HL-60 (cell line): ENCODE measurements at regions not wholly inside any gene's neighbourhood (a gene's known extent, or its start where the extent isn't known, plus 50 kb on each side); places are given as distances from the start of the nearest gene placed in this dataset.

Source experiments
- GABPA ChIP-seq: IDR thresholded peaks from 2 replicates; pipeline ENCODE4 v1.6.1; 2012; ENCODE audit warnings: low read depth
- POLR2AphosphoS5 ChIP-seq: IDR thresholded peaks from 2 replicates; pipeline ENCODE4 v1.6.1; 2012; ENCODE audit warnings: low read depth
- SPI1 ChIP-seq: IDR thresholded peaks from 2 replicates; pipeline ENCODE4 v1.6.1; 2012; ENCODE audit warnings: low read depth, mild to moderate bottlenecking, borderline replicate concordance
- TF ChIP-seq, protein P1 (sequence below): IDR thresholded peaks from one replicate; pipeline ENCODE4 v1.5.1; 2011; ENCODE audit warnings: low read length, control low read depth, inconsistent platforms; ENCODE audit not compliant: insufficient read depth
- TF ChIP-seq, protein P2 (sequence below): IDR thresholded peaks from 2 replicates; pipeline ENCODE4 v1.6.1; 2012; ENCODE audit warnings: low read depth; ENCODE audit not compliant: insufficient replicate concordance

DNA sequence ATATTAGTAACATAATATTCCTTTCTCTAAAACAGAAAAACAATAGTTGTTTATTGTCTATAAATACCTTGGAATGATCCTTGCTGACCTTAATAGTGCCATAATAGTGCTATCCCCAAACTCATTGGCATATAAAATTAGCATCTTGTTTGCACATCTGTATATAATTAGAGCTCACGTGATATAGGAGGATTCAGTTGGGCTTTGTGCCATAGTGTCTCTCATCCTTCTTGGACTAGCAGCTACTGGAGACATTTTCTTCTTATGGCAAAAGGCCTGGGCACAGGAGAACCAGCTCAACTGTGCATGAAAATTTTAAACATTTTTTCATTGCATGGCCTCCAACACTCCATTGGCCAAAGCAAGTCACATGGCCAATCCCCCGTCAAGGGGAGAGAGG, 342.5 kb downstream of the SPATA31D1 start:
- TF ChIP-seq GABPA: no peak
- TF ChIP-seq POLR2AphosphoS5: no peak
- TF ChIP-seq, protein P1, sequence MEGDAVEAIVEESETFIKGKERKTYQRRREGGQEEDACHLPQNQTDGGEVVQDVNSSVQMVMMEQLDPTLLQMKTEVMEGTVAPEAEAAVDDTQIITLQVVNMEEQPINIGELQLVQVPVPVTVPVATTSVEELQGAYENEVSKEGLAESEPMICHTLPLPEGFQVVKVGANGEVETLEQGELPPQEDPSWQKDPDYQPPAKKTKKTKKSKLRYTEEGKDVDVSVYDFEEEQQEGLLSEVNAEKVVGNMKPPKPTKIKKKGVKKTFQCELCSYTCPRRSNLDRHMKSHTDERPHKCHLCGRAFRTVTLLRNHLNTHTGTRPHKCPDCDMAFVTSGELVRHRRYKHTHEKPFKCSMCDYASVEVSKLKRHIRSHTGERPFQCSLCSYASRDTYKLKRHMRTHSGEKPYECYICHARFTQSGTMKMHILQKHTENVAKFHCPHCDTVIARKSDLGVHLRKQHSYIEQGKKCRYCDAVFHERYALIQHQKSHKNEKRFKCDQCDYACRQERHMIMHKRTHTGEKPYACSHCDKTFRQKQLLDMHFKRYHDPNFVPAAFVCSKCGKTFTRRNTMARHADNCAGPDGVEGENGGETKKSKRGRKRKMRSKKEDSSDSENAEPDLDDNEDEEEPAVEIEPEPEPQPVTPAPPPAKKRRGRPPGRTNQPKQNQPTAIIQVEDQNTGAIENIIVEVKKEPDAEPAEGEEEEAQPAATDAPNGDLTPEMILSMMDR: no peak
- TF ChIP-seq, protein P2, sequence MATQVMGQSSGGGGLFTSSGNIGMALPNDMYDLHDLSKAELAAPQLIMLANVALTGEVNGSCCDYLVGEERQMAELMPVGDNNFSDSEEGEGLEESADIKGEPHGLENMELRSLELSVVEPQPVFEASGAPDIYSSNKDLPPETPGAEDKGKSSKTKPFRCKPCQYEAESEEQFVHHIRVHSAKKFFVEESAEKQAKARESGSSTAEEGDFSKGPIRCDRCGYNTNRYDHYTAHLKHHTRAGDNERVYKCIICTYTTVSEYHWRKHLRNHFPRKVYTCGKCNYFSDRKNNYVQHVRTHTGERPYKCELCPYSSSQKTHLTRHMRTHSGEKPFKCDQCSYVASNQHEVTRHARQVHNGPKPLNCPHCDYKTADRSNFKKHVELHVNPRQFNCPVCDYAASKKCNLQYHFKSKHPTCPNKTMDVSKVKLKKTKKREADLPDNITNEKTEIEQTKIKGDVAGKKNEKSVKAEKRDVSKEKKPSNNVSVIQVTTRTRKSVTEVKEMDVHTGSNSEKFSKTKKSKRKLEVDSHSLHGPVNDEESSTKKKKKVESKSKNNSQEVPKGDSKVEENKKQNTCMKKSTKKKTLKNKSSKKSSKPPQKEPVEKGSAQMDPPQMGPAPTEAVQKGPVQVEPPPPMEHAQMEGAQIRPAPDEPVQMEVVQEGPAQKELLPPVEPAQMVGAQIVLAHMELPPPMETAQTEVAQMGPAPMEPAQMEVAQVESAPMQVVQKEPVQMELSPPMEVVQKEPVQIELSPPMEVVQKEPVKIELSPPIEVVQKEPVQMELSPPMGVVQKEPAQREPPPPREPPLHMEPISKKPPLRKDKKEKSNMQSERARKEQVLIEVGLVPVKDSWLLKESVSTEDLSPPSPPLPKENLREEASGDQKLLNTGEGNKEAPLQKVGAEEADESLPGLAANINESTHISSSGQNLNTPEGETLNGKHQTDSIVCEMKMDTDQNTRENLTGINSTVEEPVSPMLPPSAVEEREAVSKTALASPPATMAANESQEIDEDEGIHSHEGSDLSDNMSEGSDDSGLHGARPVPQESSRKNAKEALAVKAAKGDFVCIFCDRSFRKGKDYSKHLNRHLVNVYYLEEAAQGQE: no peak
- no peak for TF ChIP-seq SPI1
